ENCODE measurements at regions not wholly inside any gene's neighbourhood (a gene's known extent, or its start where the extent isn't known, plus 50 kb on each side); places are given as distances from the start of the nearest gene placed in this dataset.

GRCh38 chrX:149079805-149080406, 425.2 kb downstream of the IDS start:
- DNase-seq: no peak
- Histone ChIP-seq H3K36me3 (no peaks in the 10 kb centered on the region), H3K27ac (no peak overlapping the region), H3K27me3 (replicated peaks in 1 of 7) (no peaks in the 10 kb centered on the region), H3K4me3 (no peak overlapping the region), H3K9me3 (no peaks in the 10 kb centered on the region), H3K4me1 (peaks cover 0 to under 1% (median 0%) of the 10 kb centered on the region in 6 donors)
- no peak for TF ChIP-seq CTCF (IDR thresholded peaks at IDR 0.05 in 8 of 11, conservative IDR thresholded peaks at IDR 0.05 in 3 of 11)
- TF ChIP-seq POLR2AphosphoS5 (IDR thresholded peaks at IDR 0.05): no peak
- TF ChIP-seq POLR2A (IDR thresholded peaks at IDR 0.05): no peak
- 72 to 95% (median 84%) methylated on average over 3 to 5 of the region's 5 CpGs for WGBS, 5 donors
- intact Hi-C loops (cut with DNase I; ENCODE audit: low total_unique reads): no loop called here

- 0 to 44% (median 5%) methylated on average over 4 to 8 of the region's 8 CpGs for WGBS, 5 donors
- no peaks in the 10 kb centered on the region for H3K9me3 ChIP-seq
- H3K4me1 ChIP-seq: peaks cover 0 to 8% (median 0%) of the 10 kb centered on the region in 6 donors
- no peak for TF ChIP-seq CTCF (IDR thresholded peaks at IDR 0.05 in 8 of 11, conservative IDR thresholded peaks at IDR 0.05 in 3 of 11)
- no peak for TF ChIP-seq POLR2AphosphoS5 (IDR thresholded peaks at IDR 0.05)
- TF ChIP-seq POLR2A (IDR thresholded peaks at IDR 0.05): no peak
- H3K36me3 ChIP-seq: no peaks in the 10 kb centered on the region
- no peaks in the 10 kb centered on the region for H3K27me3 ChIP-seq (replicated peaks in 1 of 7)
- no peak for DNase-seq
- intact Hi-C loops (cut with DNase I; ENCODE audit: low total_unique reads): no loop called here
- H3K4me3 ChIP-seq: no peak overlapping the region
- H3K27ac ChIP-seq: no peak overlapping the region
Measured at GRCh38 chrX:149074398-149074797, 430.7 kb downstream of the IDS start.

GRCh38 chrX:149073479-149073878, 431.6 kb downstream of the IDS start:
- TF ChIP-seq CTCF (IDR thresholded peaks at IDR 0.05 in 8 of 11, conservative IDR thresholded peaks at IDR 0.05 in 3 of 11): no peak
- TF ChIP-seq POLR2AphosphoS5 (IDR thresholded peaks at IDR 0.05): no peak
- TF ChIP-seq POLR2A (IDR thresholded peaks at IDR 0.05): no peak
- intact Hi-C loops (cut with DNase I; ENCODE audit: low total_unique reads): no loop called here
- H3K9me3 ChIP-seq: no peaks in the 10 kb centered on the region
- H3K4me1 ChIP-seq: peaks cover 0 to 8% (median 0%) of the 10 kb centered on the region in 6 donors
- H3K27ac ChIP-seq: no peak overlapping the region
- no peaks in the 10 kb centered on the region for H3K27me3 ChIP-seq (replicated peaks in 1 of 7)
- DNase-seq: no peak
- H3K4me3 ChIP-seq: no peak overlapping the region
- no peaks in the 10 kb centered on the region for H3K36me3 ChIP-seq
- 71 to 95% (median 88%) methylated on average over 3 of the region's 3 CpGs for WGBS, 5 donors

- H3K9me3 ChIP-seq: no peaks in the 10 kb centered on the region
- H3K4me3 ChIP-seq: no peak overlapping the region
- H3K4me1 ChIP-seq: peaks cover 0 to 8% (median 0%) of the 10 kb centered on the region in 6 donors
- no peak for TF ChIP-seq POLR2A (IDR thresholded peaks at IDR 0.05)
- TF ChIP-seq POLR2AphosphoS5 (IDR thresholded peaks at IDR 0.05): no peak
- no peak for TF ChIP-seq CTCF (IDR thresholded peaks at IDR 0.05 in 8 of 11, conservative IDR thresholded peaks at IDR 0.05 in 3 of 11)
- DNase-seq: no peak
- WGBS, 5 donors: 69 to 88% (median 77%) methylated on average over 2 of the region's 2 CpGs
- intact Hi-C loops (cut with DNase I; ENCODE audit: low total_unique reads): no loop called here
- no peaks in the 10 kb centered on the region for H3K27me3 ChIP-seq (replicated peaks in 1 of 7)
- H3K27ac ChIP-seq: no peak overlapping the region
- H3K36me3 ChIP-seq: no peaks in the 10 kb centered on the region
Measured at GRCh38 chrX:149069899-149070298, 435.2 kb downstream of the IDS start.

Data from spleen (tissue), 11 donors.